ENCODE measurements at regions not wholly inside any gene's neighbourhood (a gene's known extent, or its start where the extent isn't known, plus 50 kb on each side); places are given as distances from the start of the nearest gene placed in this dataset.

- WGBS, 4 donors = 77 to 93% (median 89%) methylated on average over 5 of the region's 5 CpGs
- intact Hi-C loops (cut with DNase I) = no loop called here
- Histone ChIP-seq H3K27ac (no peak overlapping the region), H3K9me3 (replicated peaks in 1 of 3) (no peaks in the 10 kb centered on the region), H3K36me3 (replicated peaks in 1 of 2) (no peaks in the 10 kb centered on the region), H3K4me1 (replicated peaks in 1 of 2) (no peaks in the 10 kb centered on the region), H3K4me3 (no peak overlapping the region), H3K27me3 (no peaks in the 10 kb centered on the region)
- no peak for TF ChIP-seq CTCF (IDR thresholded peaks at IDR 0.05)
- TF ChIP-seq POLR2A (IDR thresholded peaks at IDR 0.05) = no peak
- DNase-seq = no peak
These were observed 229.1 kb downstream of the TSHZ3 start for GRCh38 chr19:31119951-31120690.

GRCh38 chr19:31118986-31119385 lies 230.2 kb downstream of the TSHZ3 start:
- intact Hi-C loops (cut with DNase I) = no loop called here
- no peaks in the 10 kb centered on the region for H3K36me3 ChIP-seq (replicated peaks in 1 of 2)
- no peak for DNase-seq
- no peak overlapping the region for H3K27ac ChIP-seq
- TF ChIP-seq POLR2A (IDR thresholded peaks at IDR 0.05) (no peak), CTCF (IDR thresholded peaks at IDR 0.05) (no peak)
- no peaks in the 10 kb centered on the region for H3K4me1 ChIP-seq (replicated peaks in 1 of 2)
- H3K27me3 ChIP-seq = no peaks in the 10 kb centered on the region
- no peak overlapping the region for H3K4me3 ChIP-seq
- no peaks in the 10 kb centered on the region for H3K9me3 ChIP-seq (replicated peaks in 1 of 3)
- WGBS, 4 donors = 60 to 74% (median 70%) methylated on average over 4 of the region's 4 CpGs

- Histone ChIP-seq H3K4me3 (no peak overlapping the region), H3K4me1 (replicated peaks in 1 of 2) (no peaks in the 10 kb centered on the region), H3K36me3 (replicated peaks in 1 of 2) (no peaks in the 10 kb centered on the region), H3K27me3 (no peaks in the 10 kb centered on the region), H3K27ac (no peak overlapping the region), H3K9me3 (replicated peaks in 1 of 3) (no peaks in the 10 kb centered on the region)
- peak in 3 of 7 donors; percentile 23 to 54 (median 36) for DNase-seq
- no peak for TF ChIP-seq POLR2A (IDR thresholded peaks at IDR 0.05)
- no peak for TF ChIP-seq CTCF (IDR thresholded peaks at IDR 0.05)
- 65 to 70% (median 67%) methylated on average over 13 to 15 of the region's 15 CpGs for WGBS, 4 donors
- intact Hi-C loops (cut with DNase I) = no loop called here
These were observed 230.8 kb downstream of the TSHZ3 start for GRCh38 chr19:31118287-31118955.

GRCh38 chr19:31114585-31114984 lies 234.7 kb downstream of the TSHZ3 start:
- no peaks in the 10 kb centered on the region for H3K9me3 ChIP-seq (replicated peaks in 1 of 3)
- H3K27ac ChIP-seq = no peak overlapping the region
- H3K27me3 ChIP-seq = no peaks in the 10 kb centered on the region
- TF ChIP-seq POLR2A (IDR thresholded peaks at IDR 0.05) = no peak
- TF ChIP-seq CTCF (IDR thresholded peaks at IDR 0.05) = no peak
- DNase-seq = no peak
- H3K4me3 ChIP-seq = no peak overlapping the region
- no peaks in the 10 kb centered on the region for H3K4me1 ChIP-seq (replicated peaks in 1 of 2)
- intact Hi-C loops (cut with DNase I) = no loop called here
- no peaks in the 10 kb centered on the region for H3K36me3 ChIP-seq (replicated peaks in 1 of 2)

Measured in adrenal gland (tissue), 9 donors.